Heart right ventricle (tissue), 16 donors: ENCODE measurements at regions not wholly inside any gene's neighbourhood (a gene's known extent, or its start where the extent isn't known, plus 50 kb on each side); places are given as distances from the start of the nearest gene placed in this dataset.

Source experiments
- ATAC-seq, 8 donors: fragments of 200-7000 bp; cut with Tn5 transposase; one replicate each; pipeline ENCODE4 v1.9.1; 2020; ENCODE audit warnings: mild to moderate bottlenecking in 8 of 8, moderate library complexity in 8 of 8, moderate number of reproducible peaks in 1 of 8
- DNase-seq, 2 donors: peaks; one replicate each; pipeline ENCODE4 v3.0.0-alpha.2; 2020
- H3K27ac ChIP-seq, 10 donors: fragments of 200-600 bp; sonication (generic) in 2 of 10; one replicate each; pipeline versions ENCODE4 v1.5.0 to v1.8.0; 2020 to 2022; ENCODE audit warnings: mild to moderate bottlenecking in 3 of 10
- H3K27me3 ChIP-seq, 7 donors: fragments of 200-600 bp; one replicate each; pipeline ENCODE4 v1.8.0; 2021 to 2022; ENCODE audit warnings: mild to moderate bottlenecking in 2 of 7
- H3K36me3 ChIP-seq, 9 donors: fragments of 200-600 bp; sonication (generic) in 1 of 9; one replicate each; pipeline versions ENCODE4 v1.5.0 to v1.8.0; 2020 to 2022; ENCODE audit warnings: mild to moderate bottlenecking in 2 of 9
- H3K4me1 ChIP-seq, 9 donors: fragments of 200-600 bp; sonication (generic) in 1 of 9; one replicate each; pipeline versions ENCODE4 v1.5.0 to v1.8.0; 2020 to 2022; ENCODE audit warnings: mild to moderate bottlenecking in 4 of 9
- H3K4me3 ChIP-seq, 10 donors: fragments of 200-600 bp; sonication (generic) in 2 of 10; one replicate each; pipeline versions ENCODE4 v1.5.0 to v1.8.0; 2020 to 2022; ENCODE audit warnings: mild to moderate bottlenecking in 7 of 10, moderate library complexity in 2 of 10
- H3K9me3 ChIP-seq, 11 donors: fragments of 200-600 bp in 10 of 11; sonication (generic) in 2 of 11; one replicate each; pipeline versions ENCODE4 v1.5.0 to v1.8.0; 2013 to 2022; ENCODE audit warnings: mild to moderate bottlenecking in 2 of 11, control low read depth in 1 of 11, moderate library complexity in 1 of 11
- WGBS, 2 donors: extraction: QIAGEN DNeasy Blood & Tissue Kit; methylation state at CpG; one replicate each; pipeline ENCODE4 v1.1.7; 2013; ENCODE audit warnings: inconsistent platforms in 1 of 2; 5-methylcytosine and 5-hydroxymethylcytosine counted together
- intact Hi-C, 10 donors: fragments of 100-400 bp; cut with DNase I; formaldehyde crosslinking; loops; one replicate each; pipeline versions ENCODE4 v1.11.1 to v1.14.2; 2022
- TF ChIP-seq, protein P1 (sequence below), 9 donors: fragments of 200-600 bp; sonication (generic) in 2 of 9; IDR thresholded peaks; one replicate each; pipeline versions ENCODE4 v1.5.0 to v1.8.0; 2021 to 2022; ENCODE audit warnings: antibody characterized with exemption in 9 of 9, mild to moderate bottlenecking in 5 of 9, moderate library complexity in 1 of 9
- donor health status: Arrhythmogenic right ventricular cardiomyopathy.
- donor health status: ischemic (EF 13 %, LVEDD 7.1; RV severe dilation, severe dysfunction).
- donor health status: healthy with polysubstance abuse.
- donor health status: DM: no; HTN: yes; CAD: no.
- donor health status: DM: no; HTN: no; CAD: no.
- donor health status: ischemic (EF 25% LVEDD 6.9; RV normal size, moderate dysfunction).
- donor health status: ischemic (EF 25% LVEDD 5.7; RV mildly dilated, moderate dysfunction).
- donor health status: healthy.
- donor health status: DM: yes; HTN: yes; CAD: no.
- donor health status: Ischemic cardiomyopathy.
- donor health status: ischemic (EF 35%, LVEDD 5.7; RV mildly dilated, moderate dysfunction).
- donor health status: nonischemic (EF 11% LVEDD 7.7; RV severe dilation, severe dysfunction).
- donor health status: DM: yes; HTN: yes; CAD: no.
- donor health status: PGD.
- donor health status: ischemic (EF 29% LVEDD 5.4; RV normal size, mild dysfunction).
- donor health status: nonischemic (EF 23%, LVEDD 6.1; RV moderate dilation, normal function).

DNA sequence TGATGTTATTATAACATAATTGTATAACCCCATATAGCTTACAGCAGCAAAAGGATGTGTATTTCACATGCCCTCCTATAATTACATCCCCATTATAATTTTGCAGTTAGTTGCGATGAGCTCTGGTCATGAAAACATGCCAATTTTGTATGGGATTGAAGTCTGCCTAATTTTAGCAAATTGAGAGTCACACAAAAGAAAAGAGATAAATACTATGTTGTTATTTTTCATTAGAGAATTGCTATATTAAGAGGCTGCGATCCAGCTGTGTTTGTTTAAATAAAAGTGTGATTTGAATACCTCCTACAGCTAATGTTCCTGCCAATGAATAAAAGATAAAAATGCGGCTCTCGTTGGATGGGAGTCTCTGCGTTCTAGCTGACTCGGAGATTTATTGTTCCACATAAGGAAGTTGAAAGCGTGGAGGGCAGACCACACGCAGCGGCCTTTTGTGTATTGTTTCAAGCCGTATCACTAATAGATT, 461.0 kb upstream of the NFIA start:
- no peaks in the 10 kb centered on the region for H3K27me3 ChIP-seq
- peaks cover 0 to 30% (median 14%) of the 10 kb centered on the region in 9 donors for H3K4me1 ChIP-seq
- H3K36me3 ChIP-seq: no peaks in the 10 kb centered on the region
- intact Hi-C loops: loop anchor here in 2 of 10 donors (10.0 kb wide), 2 partner anchors 123 to 143 kb away; no protein-coding TSS in a partner anchor
- H3K9me3 ChIP-seq: no peaks in the 10 kb centered on the region
- WGBS, 2 donors: 32 to 47% methylated on average over 10 of the region's 10 CpGs
- peak in 5 of 8 donors; percentile 48 to 63 (median 54) for ATAC-seq
- H3K4me3 ChIP-seq: no peak overlapping the region
- H3K27ac ChIP-seq: no peak overlapping the region
- TF ChIP-seq, protein P1, sequence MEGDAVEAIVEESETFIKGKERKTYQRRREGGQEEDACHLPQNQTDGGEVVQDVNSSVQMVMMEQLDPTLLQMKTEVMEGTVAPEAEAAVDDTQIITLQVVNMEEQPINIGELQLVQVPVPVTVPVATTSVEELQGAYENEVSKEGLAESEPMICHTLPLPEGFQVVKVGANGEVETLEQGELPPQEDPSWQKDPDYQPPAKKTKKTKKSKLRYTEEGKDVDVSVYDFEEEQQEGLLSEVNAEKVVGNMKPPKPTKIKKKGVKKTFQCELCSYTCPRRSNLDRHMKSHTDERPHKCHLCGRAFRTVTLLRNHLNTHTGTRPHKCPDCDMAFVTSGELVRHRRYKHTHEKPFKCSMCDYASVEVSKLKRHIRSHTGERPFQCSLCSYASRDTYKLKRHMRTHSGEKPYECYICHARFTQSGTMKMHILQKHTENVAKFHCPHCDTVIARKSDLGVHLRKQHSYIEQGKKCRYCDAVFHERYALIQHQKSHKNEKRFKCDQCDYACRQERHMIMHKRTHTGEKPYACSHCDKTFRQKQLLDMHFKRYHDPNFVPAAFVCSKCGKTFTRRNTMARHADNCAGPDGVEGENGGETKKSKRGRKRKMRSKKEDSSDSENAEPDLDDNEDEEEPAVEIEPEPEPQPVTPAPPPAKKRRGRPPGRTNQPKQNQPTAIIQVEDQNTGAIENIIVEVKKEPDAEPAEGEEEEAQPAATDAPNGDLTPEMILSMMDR (IDR thresholded peaks at IDR 0.05): no peak
- peak in 1 of 2 donors; percentile 11 for DNase-seq

DNA sequence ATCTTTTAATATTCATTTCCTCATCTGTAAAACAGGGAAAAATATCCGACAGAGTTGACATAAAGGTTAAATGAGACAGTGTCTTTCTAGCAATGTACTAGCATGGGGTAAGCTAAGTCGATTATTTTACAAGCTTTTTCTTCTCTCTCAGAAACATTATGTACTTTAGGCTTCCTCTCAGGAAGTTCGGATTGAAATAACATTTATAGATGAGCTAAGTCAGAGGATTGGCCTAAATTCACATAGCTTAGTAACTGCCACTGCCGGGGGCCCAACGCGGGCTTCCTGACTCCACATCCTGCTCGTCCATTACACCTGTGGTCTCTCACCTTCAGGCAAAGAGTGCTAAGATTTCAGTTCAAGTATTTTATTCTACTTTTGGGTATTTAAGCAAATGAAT, 462.3 kb upstream of the NFIA start:
- Histone ChIP-seq H3K9me3 (peaks cover 0 to 1% (median 0%) of the 10 kb centered on the region in 11 donors), H3K4me3 (no peak overlapping the region), H3K36me3 (no peaks in the 10 kb centered on the region), H3K27me3 (no peaks in the 10 kb centered on the region), H3K27ac (peak overlapping the region in 5 of 10 donors; percentile 22 to 53 (median 30)), H3K4me1 (peaks cover 0 to 30% (median 14%) of the 10 kb centered on the region in 9 donors)
- WGBS, 2 donors: 46 to 59% methylated on average over 7 of the region's 7 CpGs
- ATAC-seq (peak in 7 of 8 donors; percentile 45 to 89 (median 56)), DNase-seq (peak in 1 of 2 donors; percentile 9)
- TF ChIP-seq, protein P1 (IDR thresholded peaks at IDR 0.05): no peak
- intact Hi-C loops: loop anchor here in 2 of 10 donors (10.0 kb wide), 2 partner anchors 125 to 145 kb away; no protein-coding TSS in a partner anchor

DNA sequence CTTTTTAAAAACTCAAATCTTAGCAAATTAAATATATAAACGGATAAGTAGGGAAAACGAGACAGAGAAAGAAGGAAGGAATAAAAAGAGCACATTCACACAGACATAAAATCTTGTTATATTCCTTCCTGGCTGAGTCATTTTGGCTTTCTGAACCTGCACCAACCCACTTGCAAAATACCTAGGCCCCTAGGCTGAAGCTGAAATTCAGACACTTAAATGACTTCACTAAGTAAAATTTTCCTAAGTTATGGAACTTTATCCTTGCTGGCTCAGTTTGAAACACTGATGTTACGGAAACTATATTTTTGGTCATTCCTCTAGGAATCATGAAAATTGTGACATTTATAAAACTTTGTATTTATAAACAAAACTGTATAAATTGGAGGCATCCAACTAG, 462.8 kb upstream of the NFIA start:
- Histone ChIP-seq H3K27ac (peak overlapping the region in 5 of 10 donors; percentile 7 to 53 (median 26)), H3K36me3 (no peaks in the 10 kb centered on the region), H3K4me3 (no peak overlapping the region), H3K9me3 (peaks cover 0 to 6% (median 0%) of the 10 kb centered on the region in 11 donors), H3K4me1 (peaks cover 0 to 30% (median 14%) of the 10 kb centered on the region in 9 donors), H3K27me3 (no peaks in the 10 kb centered on the region)
- 89 to 92% methylated on average over 3 of the region's 3 CpGs for WGBS, 2 donors
- intact Hi-C loops: no loop called here
- ATAC-seq (no peak), DNase-seq (no peak)
- TF ChIP-seq, protein P1 (IDR thresholded peaks at IDR 0.05): no peak

DNA sequence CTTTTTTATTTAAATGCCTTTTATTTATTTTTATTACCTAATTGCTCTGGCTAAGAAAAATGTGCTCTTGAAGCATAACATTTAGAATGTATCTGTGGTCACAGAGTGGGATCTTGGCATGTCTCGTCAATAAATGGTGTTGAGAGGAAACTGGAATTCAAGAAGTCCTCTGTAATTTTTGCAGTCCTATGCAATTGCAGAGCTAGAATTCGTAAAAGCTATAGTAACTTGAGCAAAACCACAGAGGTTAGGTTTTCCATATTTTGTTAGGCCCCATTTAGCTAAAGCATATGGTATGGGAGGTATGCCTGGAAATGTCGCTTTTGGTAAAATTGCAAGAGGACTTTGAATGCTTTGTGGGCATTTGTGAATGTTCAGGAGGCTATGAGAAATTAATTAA, 466.7 kb upstream of the NFIA start:
- intact Hi-C loops: no loop called here
- DNase-seq: no peak
- WGBS, 2 donors: 91 to 92% methylated on average over 3 of the region's 3 CpGs
- H3K36me3 ChIP-seq: no peaks in the 10 kb centered on the region
- H3K27me3 ChIP-seq: no peaks in the 10 kb centered on the region
- H3K4me1 ChIP-seq: peaks cover 0 to 13% (median 5%) of the 10 kb centered on the region in 9 donors
- TF ChIP-seq, protein P1 (IDR thresholded peaks at IDR 0.05): no peak
- no peak overlapping the region for H3K27ac ChIP-seq
- no peak overlapping the region for H3K4me3 ChIP-seq
- ATAC-seq: no peak
- H3K9me3 ChIP-seq: peaks cover 0 to 7% (median 0%) of the 10 kb centered on the region in 11 donors
